ENCODE measurements at regions not wholly inside any gene's neighbourhood (a gene's known extent, or its start where the extent isn't known, plus 50 kb on each side); places are given as distances from the start of the nearest gene placed in this dataset.
"Not testable (repeated sequence)": the region's sequence is repeated elsewhere in the genome, so short reads cannot be mapped to it uniquely, and the experiment has no call there.

DNA sequence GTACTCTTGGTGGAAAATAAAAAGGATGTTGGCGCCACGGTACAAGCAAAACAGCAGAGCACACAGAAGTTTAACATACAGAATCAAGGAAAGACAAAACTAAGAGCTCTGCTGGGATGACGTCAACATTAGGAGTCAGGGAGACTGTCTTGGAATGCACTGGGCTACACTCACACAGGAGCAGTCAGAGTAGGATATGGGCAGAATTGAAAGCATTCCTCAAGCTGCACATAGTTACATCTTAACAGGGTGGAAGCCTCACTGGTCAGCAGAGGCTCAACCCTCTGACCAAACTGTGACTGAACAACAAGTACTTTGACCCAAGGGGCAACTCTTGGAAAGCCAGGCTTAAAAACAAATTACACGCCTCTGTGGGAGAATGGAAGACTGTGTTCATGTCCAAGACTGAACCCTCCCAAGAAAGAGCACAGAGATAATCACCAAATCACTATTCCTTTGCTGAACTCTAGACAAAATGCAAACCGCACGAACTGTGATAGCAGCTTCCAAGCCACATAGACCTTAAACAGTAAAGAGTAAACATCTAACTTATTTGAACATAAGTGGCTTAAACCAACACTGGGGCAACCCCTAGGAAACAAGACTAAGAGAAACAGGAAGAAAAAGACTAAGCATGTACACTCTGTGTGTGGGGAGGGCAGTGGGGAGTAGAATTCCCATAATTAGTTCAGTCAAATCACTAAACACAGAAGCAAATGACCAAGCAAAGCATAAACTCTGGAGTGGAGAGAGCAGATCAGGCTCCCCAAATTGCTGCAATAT lies 772.7 kb downstream of the PRELID2 start:
- DNase-seq, result no peak

DNA sequence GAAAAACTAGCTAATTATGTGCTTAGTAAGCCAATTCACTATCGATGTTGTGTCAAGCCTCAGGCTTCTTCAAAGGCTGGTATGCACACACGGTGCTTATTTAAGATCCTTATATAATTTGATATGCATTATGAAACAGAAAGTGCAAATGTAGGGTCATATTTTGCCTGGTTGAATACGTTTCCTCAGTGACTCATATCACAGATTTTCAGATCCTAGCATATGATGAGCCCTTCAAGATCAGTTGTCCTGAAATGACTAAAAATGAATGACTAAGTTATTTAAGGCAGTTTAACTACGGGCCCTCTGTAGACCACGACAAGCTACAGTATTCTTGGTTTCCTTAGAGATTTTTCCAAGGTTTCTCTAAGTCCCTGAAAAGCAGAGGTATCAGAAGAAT lies 778.3 kb downstream of the PRELID2 start:
- DNase-seq, result no peak

- DNase-seq, result no peak
Measured at GRCh38 chr5:145050181-145050580, 785.0 kb downstream of the PRELID2 start.

GRCh38 chr5:145044970-145045369 lies 790.2 kb downstream of the PRELID2 start:
- no peak for DNase-seq

DNA sequence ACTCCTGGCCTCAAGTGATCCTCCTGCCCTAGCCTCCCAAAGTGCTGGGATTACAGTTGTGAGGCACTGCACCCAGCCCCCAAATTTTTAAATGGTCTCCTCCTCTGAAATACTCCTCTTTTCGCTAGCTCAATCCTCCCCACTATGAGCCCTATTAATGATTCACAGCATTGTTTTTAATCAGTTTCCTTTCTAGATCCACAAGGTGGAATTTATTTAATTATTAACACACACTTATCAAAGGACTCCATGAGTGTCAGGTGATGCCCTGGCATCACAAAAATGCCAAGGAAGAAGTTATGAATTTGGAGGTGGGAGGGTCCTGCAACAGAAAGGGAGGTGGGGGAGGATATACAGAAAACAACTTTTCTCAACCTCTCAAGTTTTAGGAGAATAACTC lies 806.5 kb downstream of the PRELID2 start:
- no peak for DNase-seq

GRCh38 chr5:145027286-145027685 lies 807.9 kb downstream of the PRELID2 start:
- no peak for DNase-seq

- no peak for DNase-seq
Measured at GRCh38 chr5:145025775-145026174, 809.4 kb downstream of the PRELID2 start.

DNA sequence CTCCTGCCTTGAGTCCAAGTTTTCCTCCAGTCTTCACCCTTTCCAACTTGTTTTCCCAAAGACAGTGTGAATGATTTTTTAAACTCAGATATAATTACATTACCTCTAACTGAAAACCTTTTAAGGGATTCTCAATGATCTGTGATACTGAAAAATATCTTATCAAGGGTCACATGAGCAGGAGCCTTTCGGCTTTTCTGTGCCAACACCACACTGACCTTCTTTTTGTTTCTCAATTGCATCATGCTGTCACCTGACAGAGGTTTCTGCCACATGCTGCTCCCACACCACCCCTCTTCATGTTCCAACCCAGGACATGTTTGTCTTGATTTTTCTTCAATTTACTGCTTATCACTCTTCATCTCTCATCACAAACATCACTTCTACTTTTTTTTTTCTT lies 820.0 kb downstream of the PRELID2 start:
- DNase-seq, result no peak

DNA sequence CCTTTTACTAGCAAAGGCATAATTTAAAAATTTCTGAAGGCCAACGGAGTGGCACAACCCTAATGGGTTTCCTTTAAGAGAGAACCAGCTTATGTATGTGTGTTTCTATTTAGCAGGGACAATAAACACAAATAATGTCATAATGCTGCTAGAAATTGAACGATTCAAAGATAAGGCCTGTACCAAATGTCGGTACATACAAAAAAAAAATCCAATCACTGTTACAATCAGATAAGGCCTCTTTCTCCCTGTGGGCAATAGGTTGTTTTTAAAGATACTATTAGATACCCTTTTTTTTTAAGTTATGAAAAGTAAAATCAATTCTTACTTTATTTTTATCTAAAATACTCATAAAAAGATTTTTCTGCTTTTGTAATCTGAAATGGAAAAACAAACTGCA lies 821.0 kb downstream of the PRELID2 start:
- DNase-seq, result no peak

- DNase-seq, result no peak
Measured at GRCh38 chr5:145010834-145011233, 824.3 kb downstream of the PRELID2 start.

GRCh38 chr5:145008876-145009530 lies 826.1 kb downstream of the PRELID2 start:
- no peak for DNase-seq

- DNase-seq, result not testable (repeated sequence)
Measured at GRCh38 chr5:144994356-144994755, 823.7 kb downstream of the KCTD16 start.

DNA sequence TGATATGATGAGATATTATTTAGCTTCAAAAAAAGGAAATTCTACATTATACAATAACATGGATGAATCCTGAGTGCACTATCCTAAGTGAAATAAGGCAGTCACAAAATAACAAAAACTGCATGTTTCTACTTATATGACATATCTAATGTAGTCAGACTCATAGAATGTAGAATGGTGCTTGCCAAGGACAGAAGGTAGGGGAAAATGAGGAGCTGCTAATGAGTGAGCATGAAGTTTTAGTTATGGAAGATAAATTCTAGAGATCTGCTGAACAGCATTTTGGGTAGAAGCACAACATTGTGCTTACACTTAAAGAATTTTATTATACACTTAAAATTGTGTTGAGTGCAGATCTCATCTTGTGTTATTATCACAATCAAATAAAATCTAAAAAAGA lies 812.4 kb downstream of the KCTD16 start:
- DNase-seq, result no peak

GRCh38 chr5:144979516-144980264 lies 809.0 kb downstream of the KCTD16 start:
- no peak for DNase-seq

DNA sequence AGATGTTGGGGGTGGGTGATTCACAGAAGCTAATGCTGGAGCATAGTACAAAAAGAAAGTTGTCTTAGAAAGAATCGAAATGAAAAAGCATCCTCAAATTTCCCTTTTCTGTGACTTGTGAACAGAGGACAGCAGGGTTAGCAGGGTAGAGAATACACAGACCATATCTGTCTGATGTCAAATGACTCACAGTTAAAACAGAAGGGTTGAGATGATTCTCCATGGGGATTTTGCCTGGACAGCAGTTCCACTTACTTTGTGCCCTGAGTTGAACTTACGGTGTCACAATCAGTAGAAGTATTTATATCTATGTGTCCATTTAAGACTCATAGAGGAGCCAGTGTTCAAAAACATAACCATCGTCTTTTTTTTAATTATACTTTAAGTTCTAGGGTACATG lies 801.6 kb downstream of the KCTD16 start:
- no peak for DNase-seq

GRCh38 chr5:144971108-144971850 lies 800.6 kb downstream of the KCTD16 start:
- peak; percentile 19 for DNase-seq

GRCh38 chr5:144960296-144960695 lies 789.6 kb downstream of the KCTD16 start:
- no peak for DNase-seq

GRCh38 chr5:144958002-144958401 lies 787.3 kb downstream of the KCTD16 start:
- DNase-seq, result no peak

DNA sequence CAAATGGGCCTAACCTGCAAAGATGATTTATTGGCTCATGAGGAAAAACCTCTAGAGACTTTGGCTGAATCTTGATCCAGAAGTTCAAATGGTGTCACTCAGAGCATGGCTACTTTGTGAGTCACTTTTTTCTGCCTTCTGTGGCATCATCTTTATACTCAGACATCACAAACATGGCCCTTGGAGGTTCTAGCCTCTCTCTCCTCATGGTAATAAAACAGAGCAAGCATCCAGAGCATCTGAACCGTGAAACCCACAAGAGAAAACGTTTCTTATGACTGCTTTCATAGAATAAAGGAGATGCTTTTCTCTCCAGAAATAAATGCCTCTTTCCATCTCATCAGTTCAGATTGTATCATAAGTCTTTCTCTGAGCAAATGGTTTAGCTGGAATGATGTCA lies 780.3 kb downstream of the KCTD16 start:
- no peak for DNase-seq

DNA sequence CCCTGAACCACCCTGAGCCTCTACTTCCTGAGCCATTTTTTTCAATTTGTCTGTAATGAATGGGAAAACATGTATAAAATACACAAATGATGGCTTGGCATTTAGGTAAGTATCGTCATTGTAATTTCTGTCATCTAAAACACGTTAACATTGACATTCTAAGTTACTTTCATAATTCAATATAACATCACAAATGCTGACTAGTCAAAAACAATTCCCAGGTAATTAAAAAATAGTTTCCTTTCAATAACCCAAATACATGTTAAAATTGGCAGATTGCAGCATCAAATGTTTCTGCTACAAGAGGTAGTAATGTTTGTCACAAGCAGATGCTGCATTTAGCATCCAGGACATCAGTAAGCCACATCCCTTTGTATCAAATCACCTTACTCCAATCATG lies 776.4 kb downstream of the KCTD16 start:
- no peak for DNase-seq

DNA sequence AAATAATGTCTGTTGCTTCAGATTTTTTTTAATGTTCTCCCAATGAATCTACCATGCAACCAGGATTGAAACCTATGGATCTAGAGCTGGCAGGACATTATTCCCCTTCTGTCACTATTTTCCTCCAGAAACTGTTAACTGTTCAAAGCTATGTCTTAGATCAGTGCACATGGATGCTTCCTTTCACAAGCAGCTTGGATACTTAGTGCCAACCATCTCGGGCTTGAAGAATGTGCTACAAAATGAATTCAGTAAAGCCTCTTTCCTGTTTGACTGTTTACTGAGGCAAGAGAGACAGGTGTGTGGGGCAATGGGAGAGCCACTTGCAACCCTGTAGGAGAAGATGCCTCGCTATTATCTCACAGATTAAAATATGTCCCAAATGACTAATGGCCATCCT lies 774.8 kb downstream of the KCTD16 start:
- DNase-seq, result peak; percentile 63

DNA sequence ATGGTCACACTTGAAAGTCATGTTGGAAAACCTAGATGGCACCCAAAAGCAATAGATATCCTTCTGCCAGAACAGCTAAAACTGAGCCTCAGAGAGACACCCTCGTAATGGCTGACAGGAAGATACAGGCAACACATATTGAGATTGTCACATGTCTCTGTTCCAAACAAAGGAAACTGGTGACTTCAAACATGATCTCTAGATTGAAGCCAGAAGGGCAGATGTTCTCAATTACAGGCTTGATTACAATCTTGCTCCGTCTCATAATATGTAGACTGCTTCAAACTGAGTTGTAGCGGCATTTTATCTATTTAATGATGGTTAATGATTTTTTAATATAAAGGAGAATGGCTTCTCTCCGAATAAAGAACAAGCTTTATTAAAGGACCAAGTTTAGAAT lies 774.3 kb downstream of the KCTD16 start:
- DNase-seq, result peak; percentile 9

- DNase-seq, result no peak
Measured at GRCh38 chr5:144941004-144941403, 770.3 kb downstream of the KCTD16 start.

All from NCI-H446 treated with DMSO at 0.1 percent for 48 hours (cell line).